Mesendoderm (in vitro differentiated cells): ENCODE measurements at regions not wholly inside any gene's neighbourhood (a gene's known extent, or its start where the extent isn't known, plus 50 kb on each side); places are given as distances from the start of the nearest gene placed in this dataset.

Experiments used
- DNase-seq: peaks from one replicate; pipeline ENCODE4 v3.0.0; 2013
- H2AK5ac ChIP-seq: 2 replicates; pipeline ENCODE4 v1.6.1; 2013; ENCODE audit warnings: low read length, inconsistent platforms
- H2BK120ac ChIP-seq: 2 replicates; pipeline ENCODE4 v1.6.1; 2013; ENCODE audit warnings: low read depth, mild to moderate bottlenecking, low read length, moderate library complexity, mixed read lengths
- H2BK15ac ChIP-seq: replicated peaks from 2 replicates; pipeline ENCODE4 v1.6.1; 2013; ENCODE audit warnings: low read depth, mild to moderate bottlenecking, moderate library complexity
- H2BK5ac ChIP-seq: 2 replicates; pipeline ENCODE4 v1.6.1; 2013; ENCODE audit warnings: low read length, inconsistent platforms
- H3K18ac ChIP-seq: 2 replicates; pipeline ENCODE4 v1.6.1; 2013; ENCODE audit warnings: mild to moderate bottlenecking, low read length, mixed read lengths
- H3K23ac ChIP-seq: one replicate; pipeline ENCODE4 v1.6.1; 2013; ENCODE audit warnings: low read length
- H3K27ac ChIP-seq: 2 replicates; pipeline ENCODE4 v1.5.1; 2013; ENCODE audit warnings: low read depth, mild to moderate bottlenecking, inconsistent platforms, low read length, moderate library complexity
- H3K27me3 ChIP-seq: 2 replicates; pipeline ENCODE4 v1.6.1; 2013; ENCODE audit warnings: low read length, control low read depth, mild to moderate bottlenecking, inconsistent platforms; ENCODE audit not compliant: insufficient read depth, poor library complexity
- H3K36me3 ChIP-seq: 2 replicates; pipeline ENCODE4 v1.6.1; 2013; ENCODE audit warnings: low read length, inconsistent platforms; ENCODE audit not compliant: control insufficient read depth, insufficient read depth
- H3K4ac ChIP-seq: one replicate; pipeline ENCODE4 v1.6.1; 2013; ENCODE audit warnings: low read depth, mild to moderate bottlenecking, low read length, moderate library complexity
- H3K4me1 ChIP-seq: 2 replicates; pipeline ENCODE4 v1.6.1; 2013; ENCODE audit warnings: low read depth, low read length, inconsistent platforms; ENCODE audit not compliant: control insufficient read depth
- H3K4me2 ChIP-seq: 2 replicates; pipeline ENCODE4 v1.6.1; 2013; ENCODE audit warnings: low read length
- H3K4me3 ChIP-seq: 2 replicates; pipeline ENCODE4 v1.5.1; 2013; ENCODE audit warnings: mild to moderate bottlenecking, low read length
- H3K56ac ChIP-seq: one replicate; pipeline ENCODE4 v1.6.1; 2013; ENCODE audit warnings: low read length
- H3K79me1 ChIP-seq: 2 replicates; pipeline ENCODE4 v1.6.1; 2013; ENCODE audit warnings: low read length, inconsistent platforms
- H3K79me2 ChIP-seq: 2 replicates; pipeline ENCODE4 v1.6.1; 2013; ENCODE audit warnings: mild to moderate bottlenecking, low read length; ENCODE audit not compliant: control insufficient read depth, insufficient read depth
- H3K9ac ChIP-seq: 2 replicates; pipeline ENCODE4 v1.6.1; 2013; ENCODE audit warnings: low read length, inconsistent platforms
- H4K5ac ChIP-seq: one replicate; pipeline ENCODE4 v1.6.1; 2013; ENCODE audit warnings: low read length
- H4K8ac ChIP-seq: one replicate; pipeline ENCODE4 v1.6.1; 2013; ENCODE audit warnings: low read depth, mild to moderate bottlenecking, control low read depth, low read length, moderate library complexity
- WGBS: extraction: QIAGEN DNeasy Blood & Tissue Kit; methylation state at CpG from one replicate; pipeline ENCODE4 v1.1.7; 2013; ENCODE audit warnings: low lambda C conversion rate, missing lambda C conversion rate; ENCODE audit not compliant: insufficient coverage; ENCODE audit errors: extremely low coverage; 5-methylcytosine and 5-hydroxymethylcytosine counted together

GRCh38 chr2:194621945-194622344, 1035.1 kb upstream of the SLC39A10 start:
- H3K27ac ChIP-seq = no peak overlapping the region
- H2AK5ac ChIP-seq = no peak overlapping the region
- no peak overlapping the region for H4K8ac ChIP-seq
- H3K23ac ChIP-seq = no peak overlapping the region
- no peak overlapping the region for H3K4ac ChIP-seq
- H3K4me1 ChIP-seq = no peaks in the 10 kb centered on the region
- H3K4me3 ChIP-seq = no peak overlapping the region
- no peaks in the 10 kb centered on the region for H3K79me1 ChIP-seq
- H3K79me2 ChIP-seq = no peaks in the 10 kb centered on the region
- no peak overlapping the region for H2BK5ac ChIP-seq
- H3K56ac ChIP-seq = no peak overlapping the region
- H2BK15ac ChIP-seq = no peak overlapping the region
- WGBS = no CpG with 5 or more reads among the region's 6 CpGs
- H2BK120ac ChIP-seq = no peak overlapping the region
- no peak overlapping the region for H3K18ac ChIP-seq
- H3K36me3 ChIP-seq = no peaks in the 10 kb centered on the region
- H3K27me3 ChIP-seq = no peaks in the 10 kb centered on the region
- H3K4me2 ChIP-seq = no peak overlapping the region
- no peak overlapping the region for H4K5ac ChIP-seq
- H3K9ac ChIP-seq = no peak overlapping the region
- no peak for DNase-seq

GRCh38 chr2:194619366-194619765, 1037.7 kb upstream of the SLC39A10 start:
- Histone ChIP-seq H2BK15ac (no peak overlapping the region), H3K56ac (no peak overlapping the region), H4K5ac (no peak overlapping the region), H3K9ac (no peak overlapping the region), H2BK120ac (no peak overlapping the region), H3K4me3 (no peak overlapping the region), H3K79me1 (no peaks in the 10 kb centered on the region), H3K79me2 (no peaks in the 10 kb centered on the region), H3K27ac (no peak overlapping the region), H3K36me3 (no peaks in the 10 kb centered on the region), H2AK5ac (no peak overlapping the region), H4K8ac (no peak overlapping the region), H3K4me1 (no peaks in the 10 kb centered on the region), H3K27me3 (no peaks in the 10 kb centered on the region), H3K4me2 (no peak overlapping the region), H2BK5ac (no peak overlapping the region), H3K23ac (no peak overlapping the region), H3K4ac (no peak overlapping the region), H3K18ac (no peak overlapping the region)
- DNase-seq = no peak

- Histone ChIP-seq H2BK5ac (no peak overlapping the region), H4K5ac (no peak overlapping the region)
- DNase-seq = no peak
Measured at GRCh38 chr2:194618432-194618831, 1038.6 kb upstream of the SLC39A10 start.

GRCh38 chr2:194616334-194616733, 1040.7 kb upstream of the SLC39A10 start:
- Histone ChIP-seq H3K4me2 (no peak overlapping the region), H3K56ac (no peak overlapping the region), H3K4ac (no peak overlapping the region), H3K4me3 (no peak overlapping the region), H3K23ac (no peak overlapping the region), H3K18ac (no peak overlapping the region), H3K79me2 (no peaks in the 10 kb centered on the region), H2BK15ac (no peak overlapping the region), H3K27me3 (no peaks in the 10 kb centered on the region), H3K4me1 (no peaks in the 10 kb centered on the region), H4K5ac (no peak overlapping the region), H3K27ac (no peak overlapping the region), H2BK5ac (no peak overlapping the region), H3K9ac (no peak overlapping the region), H3K36me3 (no peaks in the 10 kb centered on the region), H3K79me1 (no peaks in the 10 kb centered on the region), H2BK120ac (no peak overlapping the region), H2AK5ac (no peak overlapping the region), H4K8ac (no peak overlapping the region)
- no CpG with 5 or more reads among the region's 1 CpG for WGBS
- no peak for DNase-seq

More at GRCh38 chr2:194618432-194618831, 1038.6 kb upstream of the SLC39A10 start:
- Histone ChIP-seq H3K4me2 (no peak overlapping the region), H3K56ac (no peak overlapping the region), H3K23ac (no peak overlapping the region), H3K36me3 (no peaks in the 10 kb centered on the region), H3K79me2 (no peaks in the 10 kb centered on the region), H3K9ac (no peak overlapping the region), H2BK15ac (no peak overlapping the region), H3K4me1 (no peaks in the 10 kb centered on the region), H3K4ac (no peak overlapping the region), H2BK120ac (no peak overlapping the region), H3K27ac (no peak overlapping the region), H2AK5ac (no peak overlapping the region), H4K8ac (no peak overlapping the region), H3K79me1 (no peaks in the 10 kb centered on the region), H3K18ac (no peak overlapping the region), H3K4me3 (no peak overlapping the region), H3K27me3 (no peaks in the 10 kb centered on the region)

- H3K9ac ChIP-seq = no peak overlapping the region
Measured at GRCh38 chr2:194610297-194610696, 1046.7 kb upstream of the SLC39A10 start.

GRCh38 chr2:194603429-194603828, 1053.6 kb upstream of the SLC39A10 start:
- no peak for DNase-seq
- no peak overlapping the region for H4K5ac ChIP-seq
- no peak overlapping the region for H3K27ac ChIP-seq
- H3K56ac ChIP-seq = no peak overlapping the region
- no peak overlapping the region for H4K8ac ChIP-seq
- no peaks in the 10 kb centered on the region for H3K79me2 ChIP-seq
- H3K4me1 ChIP-seq = no peaks in the 10 kb centered on the region
- H3K4me2 ChIP-seq = no peak overlapping the region
- no peak overlapping the region for H2AK5ac ChIP-seq
- H3K4ac ChIP-seq = no peak overlapping the region
- H3K23ac ChIP-seq = no peak overlapping the region
- WGBS = no CpG with 5 or more reads among the region's 5 CpGs
- no peaks in the 10 kb centered on the region for H3K79me1 ChIP-seq
- H3K18ac ChIP-seq = no peak overlapping the region
- H3K4me3 ChIP-seq = no peak overlapping the region
- H2BK120ac ChIP-seq = no peak overlapping the region
- H2BK5ac ChIP-seq = no peak overlapping the region
- no peak overlapping the region for H3K9ac ChIP-seq
- H2BK15ac ChIP-seq = no peak overlapping the region
- no peaks in the 10 kb centered on the region for H3K36me3 ChIP-seq
- no peaks in the 10 kb centered on the region for H3K27me3 ChIP-seq

More at GRCh38 chr2:194610297-194610696, 1046.7 kb upstream of the SLC39A10 start:
- Histone ChIP-seq H2AK5ac (no peak overlapping the region), H3K4ac (no peak overlapping the region), H3K36me3 (no peaks in the 10 kb centered on the region), H3K79me1 (no peaks in the 10 kb centered on the region), H3K27ac (no peak overlapping the region), H4K5ac (no peak overlapping the region), H2BK120ac (no peak overlapping the region), H3K23ac (no peak overlapping the region), H3K18ac (no peak overlapping the region), H4K8ac (no peak overlapping the region), H2BK5ac (no peak overlapping the region), H3K4me3 (no peak overlapping the region), H3K79me2 (no peaks in the 10 kb centered on the region), H3K56ac (no peak overlapping the region), H3K27me3 (no peaks in the 10 kb centered on the region), H3K4me2 (no peak overlapping the region), H2BK15ac (no peak overlapping the region), H3K4me1 (no peaks in the 10 kb centered on the region)
- DNase-seq = peak; percentile 30
